GM23248 (cell line): ENCODE measurements at regions not wholly inside any gene's neighbourhood (a gene's known extent, or its start where the extent isn't known, plus 50 kb on each side); places are given as distances from the start of the nearest gene placed in this dataset.

ENCODE experiments used
- EZH2 ChIP-seq: fragments of 200-600 bp; sonication (generic); IDR thresholded peaks from 2 replicates; pipeline ENCODE4 v1.6.1; 2018; ENCODE audit warnings: antibody characterized with exemption, mild to moderate bottlenecking; ENCODE audit not compliant: insufficient read depth, poor library complexity, severe bottlenecking
- EZH2phosphoT487 ChIP-seq: fragments of 200-600 bp; sonication (generic); IDR thresholded peaks from 2 replicates; pipeline ENCODE4 v1.6.1; 2018; ENCODE audit warnings: antibody characterized with exemption, moderate library complexity, mild to moderate bottlenecking, low read depth; ENCODE audit not compliant: insufficient read depth

GRCh38 chr11:95465887-95466286 lies 234.9 kb upstream of the SESN3 start:
- TF ChIP-seq EZH2 (no peak), EZH2phosphoT487 (no peak)
